Hematopoietic multipotent progenitor cell treated with erythropoietin and hydrocortisone succinate and interleukin-3 and kit ligand, for 6 days (in vitro differentiated cells): ENCODE measurements at regions not wholly inside any gene's neighbourhood (a gene's known extent, or its start where the extent isn't known, plus 50 kb on each side); places are given as distances from the start of the nearest gene placed in this dataset.

Experiments used
- DNase-seq: peaks from one replicate; pipeline ENCODE4 v3.0.0-alpha.2; 2015

- DNase-seq = no peak
Observed at GRCh38 chr2:64769392-64770044, 115.8 kb upstream of the SERTAD2 start.

- DNase-seq = no peak
Observed at GRCh38 chr2:64770137-64770780, 116.5 kb upstream of the SERTAD2 start.

GRCh38 chr2:64770781-64771334 is 117.1 kb upstream of the SERTAD2 start:
- DNase-seq = peak; percentile 48

- no peak for DNase-seq
Observed at GRCh38 chr2:64771737-64772136, 118.0 kb upstream of the SERTAD2 start.

GRCh38 chr2:64773461-64774118 is 119.9 kb upstream of the SERTAD2 start:
- DNase-seq = no peak

GRCh38 chr2:64777841-64778240 is 124.1 kb upstream of the SERTAD2 start:
- DNase-seq = no peak

- no peak for DNase-seq
Observed at GRCh38 chr2:64779117-64779690, 125.5 kb upstream of the SERTAD2 start.

- no peak for DNase-seq
Observed at GRCh38 chr2:64780041-64780440, 126.3 kb upstream of the SERTAD2 start.

- DNase-seq = no peak
Observed at GRCh38 chr2:64781711-64782390, 128.1 kb upstream of the SERTAD2 start.

GRCh38 chr2:64784168-64785061 is 130.7 kb upstream of the SERTAD2 start:
- no peak for DNase-seq

GRCh38 chr2:64785245-64785644 is 131.5 kb upstream of the SERTAD2 start:
- DNase-seq = no peak

GRCh38 chr2:64786343-64787018 is 132.8 kb upstream of the SERTAD2 start:
- no peak for DNase-seq

- no peak for DNase-seq
Observed at GRCh38 chr2:64787019-64787365, 133.3 kb upstream of the SERTAD2 start.

GRCh38 chr2:64787698-64788097 is 134.0 kb upstream of the SERTAD2 start:
- DNase-seq = no peak

GRCh38 chr2:64789466-64790320 is 136.0 kb upstream of the SERTAD2 start:
- DNase-seq = no peak

GRCh38 chr2:64792300-64792699 is 138.6 kb upstream of the SERTAD2 start:
- DNase-seq = no peak

- DNase-seq = no peak
Observed at GRCh38 chr2:64792995-64793639, 139.4 kb upstream of the SERTAD2 start.

GRCh38 chr2:64793701-64794100 is 140.0 kb upstream of the SERTAD2 start:
- DNase-seq = no peak

GRCh38 chr2:64794426-64794995 is 140.8 kb upstream of the SERTAD2 start:
- no peak for DNase-seq
